Endothelial cell of umbilical vein (primary cell): ENCODE measurements at regions not wholly inside any gene's neighbourhood (a gene's known extent, or its start where the extent isn't known, plus 50 kb on each side); places are given as distances from the start of the nearest gene placed in this dataset.

Source experiments
- BruUV-seq: library from RNA; stranded (reverse); fragments of 400-500 nt; replicated peaks from 2 replicates; lab custom pipeline; 2021; lab: Mats Ljungman, UMichigan
- CTCF ChIA-PET: fragments of 300-600, 350-600 bp; sonication (Branson Sonifier 250); formaldehyde crosslinking; loops from one replicate; lab custom pipeline; 2021; ENCODE audit warnings: antibody characterized with exemption, inconsistent platforms; lab: Charles Lee
- POLR2A ChIA-PET: fragments of 300-600, 350-600 bp; sonication (Branson Sonifier 250); formaldehyde crosslinking; loops from one replicate; lab custom pipeline; 2021; ENCODE audit warnings: antibody characterized with exemption, inconsistent platforms; lab: Charles Lee
- DNase-seq: peaks from one replicate; pipeline ENCODE4 v3.0.0-alpha.2; 2011; ENCODE audit warnings: low read depth, low spot score
- FAIRE-seq: peaks from 2 replicates; lab custom pipeline; 2011; peaks lifted over from hg19 to GRCh38; lab: Jason Lieb, UNC
- H2AFZ ChIP-seq: 2 replicates; pipeline ENCODE4 v1.6.0; 2012; ENCODE audit warnings: low read depth, low read length, control low read depth, inconsistent platforms
- H3K27ac ChIP-seq: 2 replicates; pipeline ENCODE4 v1.5.1; 2011; ENCODE audit warnings: low read depth, mild to moderate bottlenecking, control low read depth, low read length, moderate library complexity; ENCODE audit not compliant: insufficient read depth
- H3K27me3 ChIP-seq, 2 experiments: 2 replicates each; pipeline versions ENCODE4 v1.6.0 to v1.6.1; 2011; ENCODE audit warnings: low read length in 2 of 2, mixed read lengths in 1 of 2; ENCODE audit not compliant: control insufficient read depth in 2 of 2, insufficient read depth in 2 of 2
- H3K36me3 ChIP-seq, 2 experiments: 2 replicates in 1 of 2; 3 replicates in 1 of 2; pipeline ENCODE4 v1.5.1; 2011; ENCODE audit warnings: low read length in 2 of 2, mild to moderate bottlenecking in 1 of 2, moderate library complexity in 1 of 2; ENCODE audit not compliant: control insufficient read depth in 2 of 2, insufficient read depth in 2 of 2; ENCODE audit errors: extremely low read depth in 1 of 2
- H3K4me1 ChIP-seq: 3 replicates; pipeline ENCODE4 v1.5.1; 2011; ENCODE audit warnings: mild to moderate bottlenecking, low read length; ENCODE audit not compliant: control insufficient read depth, insufficient read depth; ENCODE audit errors: extremely low read depth
- H3K4me2 ChIP-seq: 2 replicates; pipeline ENCODE4 v1.6.1; 2011; ENCODE audit warnings: low read length, control low read depth, mixed read lengths; ENCODE audit not compliant: insufficient read depth
- H3K4me3 ChIP-seq, 3 experiments: fragments of 200-600 bp in 1 of 3; sonication (generic), shearing (Covaris generic) in 1 of 3; replicated peaks in 1 of 3; 2 replicates each; pipeline ENCODE4 v1.5.1; 2011 to 2016; ENCODE audit warnings: control low read depth in 3 of 3, low read length in 3 of 3, mild to moderate bottlenecking in 2 of 3, inconsistent platforms in 1 of 3, low read depth in 1 of 3, moderate library complexity in 1 of 3; ENCODE audit not compliant: insufficient read depth in 1 of 3
- H3K79me2 ChIP-seq: 2 replicates; pipeline ENCODE4 v1.6.0; 2012; ENCODE audit warnings: low read length, inconsistent platforms; ENCODE audit not compliant: control insufficient read depth, insufficient read depth
- H3K9ac ChIP-seq: replicated peaks from 2 replicates; pipeline ENCODE3; 2011; ENCODE audit warnings: low read length, control low read depth; ENCODE audit not compliant: insufficient read depth; ENCODE audit errors: extremely low read depth
- H3K9me1 ChIP-seq: replicated peaks from 3 replicates; pipeline ENCODE4 v1.6.0; 2011; ENCODE audit warnings: mild to moderate bottlenecking, low read length; ENCODE audit not compliant: control insufficient read depth, insufficient read depth; ENCODE audit errors: extremely low read depth
- H3K9me3 ChIP-seq: replicated peaks from 2 replicates; pipeline ENCODE4 v1.5.1; 2012; ENCODE audit warnings: low read length, inconsistent platforms; ENCODE audit not compliant: control insufficient read depth, insufficient read depth
- H4K20me1 ChIP-seq: replicated peaks from 2 replicates; pipeline ENCODE3; 2011; ENCODE audit warnings: mild to moderate bottlenecking, low read length; ENCODE audit not compliant: control insufficient read depth, insufficient read depth; ENCODE audit errors: extremely low read depth
- CTCF ChIP-seq, 2 donors: IDR thresholded peaks; 1 replicate in 1 of 2; 2 replicates in 1 of 2; pipeline ENCODE4 v1.5.1; 2011; ENCODE audit warnings: low read length in 2 of 2, mild to moderate bottlenecking in 2 of 2, moderate library complexity in 2 of 2, control low read depth in 1 of 2, inconsistent platforms in 1 of 2, low read depth in 1 of 2; ENCODE audit not compliant: insufficient read depth in 1 of 2; ENCODE audit errors: extremely low read depth in 1 of 2
- EZH2 ChIP-seq: IDR thresholded peaks from 2 replicates; pipeline ENCODE4 v1.6.1; 2012; ENCODE audit warnings: borderline replicate concordance, low read depth, mild to moderate bottlenecking, moderate library complexity, low read length, inconsistent platforms; ENCODE audit not compliant: severe bottlenecking
- FOS ChIP-seq: IDR thresholded peaks from 2 replicates; pipeline ENCODE4 v1.6.1; 2011; ENCODE audit warnings: mild to moderate bottlenecking, low read length, moderate library complexity, borderline replicate concordance; ENCODE audit not compliant: insufficient read depth
- GATA2 ChIP-seq: IDR thresholded peaks from 2 replicates; pipeline ENCODE4 v1.7.0; 2011; ENCODE audit warnings: low read depth, mild to moderate bottlenecking, moderate library complexity, mixed read lengths, low read length; ENCODE audit not compliant: insufficient read length, insufficient read depth
- JUN ChIP-seq: IDR thresholded peaks from 2 replicates; pipeline ENCODE4 v1.6.1; 2011; ENCODE audit warnings: borderline replicate concordance, low read depth; ENCODE audit not compliant: insufficient read length, insufficient read depth
- MYC ChIP-seq: IDR thresholded peaks from one replicate; pipeline ENCODE4 v1.6.1; 2011; ENCODE audit warnings: mild to moderate bottlenecking, low read depth, low read length
- POLR2A ChIP-seq: IDR thresholded peaks from 2 replicates; pipeline ENCODE4 v1.6.1; 2012; ENCODE audit warnings: low read depth, mild to moderate bottlenecking, control low read depth, low read length
- POLR2AphosphoS5 ChIP-seq: IDR thresholded peaks from 2 replicates; pipeline ENCODE4 v1.6.1; 2012; ENCODE audit warnings: low read depth, mild to moderate bottlenecking, control low read depth, low read length, moderate library complexity; ENCODE audit not compliant: insufficient read depth
- dilution Hi-C: fragments of 300-500 bp; cut with MboI; formaldehyde crosslinking; loops from one replicate; pipeline ENCODE4 v1.15.0; 2019; ENCODE audit warnings: low sequenced_read_pairs; ENCODE audit not compliant: extremely low pct_ligation_motif_present
- intact Hi-C: fragments of 100-400 bp; cut with micrococcal nuclease; formaldehyde crosslinking; loops from one replicate; pipeline ENCODE4 v1.10.0; 2022
- TF ChIP-seq, protein P1 (sequence below): IDR thresholded peaks from 2 replicates; pipeline ENCODE4 v1.6.1; 2011; ENCODE audit not compliant: insufficient read depth, insufficient read length

DNA sequence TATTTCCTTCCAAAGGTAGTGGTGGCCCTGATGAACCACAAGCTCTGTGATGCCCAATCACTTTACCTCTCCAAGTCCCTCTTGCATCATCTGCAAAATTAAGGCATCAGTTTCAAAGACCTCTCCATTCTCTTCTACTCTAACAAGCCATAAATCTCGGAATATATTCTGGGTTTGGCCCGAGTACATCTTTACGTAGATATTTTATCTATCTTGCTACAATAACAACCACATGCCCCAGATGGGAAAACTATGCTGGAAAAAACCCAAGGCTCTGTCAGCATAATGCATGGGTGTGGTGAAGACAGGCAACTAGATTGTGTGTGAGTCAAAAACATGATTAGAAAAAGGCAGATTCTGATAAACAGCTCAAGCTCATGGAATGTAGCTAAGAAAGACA, 228.2 kb upstream of the BLID start:
- no peaks in the 10 kb centered on the region for H3K27me3 ChIP-seq
- CTCF ChIA-PET = no interaction called here
- POLR2A ChIA-PET = no interaction called here
- no peak overlapping the region for H3K27ac ChIP-seq
- dilution Hi-C loops = no loop called here
- H2AFZ ChIP-seq = no peak overlapping the region
- TF ChIP-seq CTCF (IDR thresholded peaks at IDR 0.05; ENCODE audit: extremely low read depth in 1 of 2, insufficient read depth in 1 of 2, low read depth in 1 of 2, low read length in 2 of 2) (no peak), FOS (no peak), POLR2AphosphoS5 (no peak), JUN (no peak), POLR2A (no peak), MYC (no peak), EZH2 (no peak), GATA2 (no peak)
- TF ChIP-seq, protein P1, sequence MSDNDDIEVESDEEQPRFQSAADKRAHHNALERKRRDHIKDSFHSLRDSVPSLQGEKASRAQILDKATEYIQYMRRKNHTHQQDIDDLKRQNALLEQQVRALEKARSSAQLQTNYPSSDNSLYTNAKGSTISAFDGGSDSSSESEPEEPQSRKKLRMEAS = no peak
- H3K9ac ChIP-seq = no peak overlapping the region
- FAIRE-seq (no peak), DNase-seq (peak; percentile 8)
- H3K79me2 ChIP-seq = no peaks in the 10 kb centered on the region
- no peaks in the 10 kb centered on the region for H3K36me3 ChIP-seq
- intact Hi-C loops = no loop called here
- no TSS peak for BruUV-seq
- H3K9me3 ChIP-seq = no peaks in the 10 kb centered on the region
- H3K9me1 ChIP-seq = peaks cover under 1% of the 10 kb centered on the region
- H3K4me2 ChIP-seq = no peak overlapping the region
- no peak overlapping the region for H3K4me3 ChIP-seq
- H3K4me1 ChIP-seq = no peaks in the 10 kb centered on the region
- H4K20me1 ChIP-seq = no peaks in the 10 kb centered on the region
